Endothelial cell of hepatic sinusoid (primary cell): ENCODE measurements at regions not wholly inside any gene's neighbourhood (a gene's known extent, or its start where the extent isn't known, plus 50 kb on each side); places are given as distances from the start of the nearest gene placed in this dataset.

Experiments used
- in situ Hi-C: cut with HindIII; loops from 2 replicates; pipeline ENCODE4 v1.10.0; 2017; ENCODE audit warnings: low sequenced_read_pairs

DNA sequence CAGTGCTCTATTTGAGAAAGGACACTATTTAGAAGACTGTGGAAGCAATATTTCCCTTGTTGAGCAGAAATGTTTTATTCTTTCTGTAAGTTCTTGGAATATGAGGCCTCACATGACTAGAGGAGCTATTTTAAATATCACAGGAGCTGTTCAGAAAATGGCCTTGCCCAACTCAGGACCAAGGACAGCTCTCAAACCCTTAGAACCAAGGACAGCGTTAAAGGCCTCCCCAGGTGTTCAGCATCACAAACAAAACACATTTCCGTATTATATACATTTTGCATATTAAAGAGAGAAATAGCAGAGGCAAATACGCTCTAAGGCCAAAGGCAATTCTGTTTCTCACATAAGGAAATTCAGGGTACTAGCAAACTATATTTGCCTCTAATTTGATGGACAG is 631.4 kb downstream of the CDH26 start:
- in situ Hi-C loops, result no loop called here

DNA sequence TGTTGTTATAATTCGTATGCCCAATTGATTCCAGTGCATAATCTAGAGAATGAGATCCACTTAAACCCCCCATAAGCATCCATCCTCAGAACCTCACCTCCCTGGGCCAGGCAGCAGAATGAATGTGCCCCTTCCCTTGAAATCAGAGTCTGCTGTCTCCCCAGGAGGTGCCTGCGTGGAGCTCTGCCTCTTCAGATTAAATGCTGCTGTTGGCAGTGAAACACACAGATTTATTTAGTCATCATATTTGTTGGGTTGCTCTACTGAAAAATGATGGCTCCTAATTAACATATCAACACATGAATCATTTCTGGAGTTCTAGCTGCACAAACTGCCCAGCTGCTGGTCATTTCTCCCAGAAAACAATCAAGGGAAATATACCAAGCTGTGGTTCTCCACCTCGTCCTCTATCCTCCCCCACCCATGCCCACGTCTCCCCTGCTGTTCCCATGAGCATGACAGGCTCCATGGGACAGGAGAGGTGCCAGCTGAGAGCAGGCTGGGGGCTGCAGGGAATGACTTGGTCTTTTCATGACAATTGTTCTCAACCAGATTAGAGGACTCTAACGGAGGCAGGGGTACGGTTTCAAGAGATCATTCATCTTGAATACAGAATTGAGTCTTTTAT is 633.1 kb downstream of the CDH26 start:
- in situ Hi-C loops, result no loop called here

DNA sequence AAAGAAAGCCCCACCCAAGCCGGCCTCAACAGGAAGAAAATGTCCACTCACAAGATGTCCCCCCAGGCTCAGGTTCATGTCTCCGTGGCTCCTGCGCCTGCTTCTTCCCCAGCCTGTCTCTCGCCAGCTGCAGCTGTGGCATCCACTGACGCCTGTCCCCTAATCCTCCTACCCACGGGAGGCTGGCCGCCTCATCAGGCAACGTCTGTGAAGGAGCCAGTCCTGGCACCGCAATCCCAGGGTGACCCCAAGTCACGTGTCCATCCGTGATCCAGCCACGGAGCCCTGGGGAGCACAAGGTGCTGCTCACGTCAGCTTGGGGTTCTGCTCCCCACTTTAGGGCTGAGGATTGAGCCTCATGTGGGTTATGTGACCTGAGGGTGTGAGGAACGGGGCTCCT is 640.3 kb downstream of the CDH26 start:
- in situ Hi-C loops, result no loop called here

DNA sequence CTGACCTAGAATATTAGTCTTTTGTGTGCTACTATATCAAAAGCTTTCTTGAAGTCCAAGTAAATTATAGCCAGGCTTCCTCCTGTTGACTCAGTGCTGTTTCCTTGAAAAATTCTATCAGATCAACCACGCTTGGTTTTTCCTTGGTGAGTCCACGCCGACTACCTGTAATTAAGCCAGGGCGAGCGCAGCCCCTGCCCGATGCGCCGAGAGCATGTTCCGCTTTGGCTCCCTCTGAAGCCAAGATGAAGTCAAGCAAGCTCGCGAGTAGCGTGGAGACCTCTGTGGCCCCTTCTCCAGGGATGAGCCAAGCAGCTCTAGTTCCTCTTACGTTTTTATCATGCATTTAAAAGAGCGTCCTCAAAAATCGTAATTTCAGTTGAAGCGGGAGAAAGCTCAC is 641.2 kb downstream of the CDH26 start:
- in situ Hi-C loops, result no loop called here

DNA sequence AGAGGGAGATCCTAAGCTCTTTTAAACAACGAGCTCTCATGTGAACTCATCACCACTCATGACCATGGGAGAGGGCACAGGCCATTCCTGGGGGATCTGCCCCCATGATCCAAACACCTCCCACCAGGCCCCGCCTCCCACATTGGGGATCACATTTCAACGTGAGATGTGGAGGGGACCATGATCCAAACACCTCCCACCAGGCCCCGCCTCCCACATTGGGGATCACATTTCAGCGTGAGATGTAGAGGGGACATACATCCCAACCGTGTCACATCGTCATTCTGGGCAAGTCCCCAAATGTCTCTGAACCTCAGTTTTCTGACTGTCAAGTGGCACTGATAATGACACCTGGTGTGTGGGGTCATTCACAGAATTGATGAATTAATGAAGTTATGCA is 641.8 kb downstream of the CDH26 start:
- in situ Hi-C loops, result no loop called here

DNA sequence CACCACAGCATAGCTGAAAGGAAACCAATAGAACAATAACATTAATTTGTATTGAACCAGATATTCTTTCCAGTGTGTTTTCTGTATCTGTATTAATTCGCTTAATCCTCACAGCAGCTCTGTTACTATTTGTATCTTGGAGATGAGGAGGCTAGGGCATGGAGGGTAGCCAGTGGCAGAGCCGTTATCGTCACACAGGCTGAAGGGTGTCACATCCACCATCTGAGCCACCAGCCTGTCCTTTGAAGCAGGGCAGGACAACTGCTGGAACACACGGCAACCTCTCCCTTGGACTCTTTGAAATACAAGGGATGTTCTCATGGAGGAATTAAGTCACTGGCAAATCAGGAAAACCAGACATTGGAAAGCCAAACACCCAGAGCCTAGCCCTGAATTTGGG is 628.0 kb upstream of the CDH4 start:
- in situ Hi-C loops, result no loop called here

DNA sequence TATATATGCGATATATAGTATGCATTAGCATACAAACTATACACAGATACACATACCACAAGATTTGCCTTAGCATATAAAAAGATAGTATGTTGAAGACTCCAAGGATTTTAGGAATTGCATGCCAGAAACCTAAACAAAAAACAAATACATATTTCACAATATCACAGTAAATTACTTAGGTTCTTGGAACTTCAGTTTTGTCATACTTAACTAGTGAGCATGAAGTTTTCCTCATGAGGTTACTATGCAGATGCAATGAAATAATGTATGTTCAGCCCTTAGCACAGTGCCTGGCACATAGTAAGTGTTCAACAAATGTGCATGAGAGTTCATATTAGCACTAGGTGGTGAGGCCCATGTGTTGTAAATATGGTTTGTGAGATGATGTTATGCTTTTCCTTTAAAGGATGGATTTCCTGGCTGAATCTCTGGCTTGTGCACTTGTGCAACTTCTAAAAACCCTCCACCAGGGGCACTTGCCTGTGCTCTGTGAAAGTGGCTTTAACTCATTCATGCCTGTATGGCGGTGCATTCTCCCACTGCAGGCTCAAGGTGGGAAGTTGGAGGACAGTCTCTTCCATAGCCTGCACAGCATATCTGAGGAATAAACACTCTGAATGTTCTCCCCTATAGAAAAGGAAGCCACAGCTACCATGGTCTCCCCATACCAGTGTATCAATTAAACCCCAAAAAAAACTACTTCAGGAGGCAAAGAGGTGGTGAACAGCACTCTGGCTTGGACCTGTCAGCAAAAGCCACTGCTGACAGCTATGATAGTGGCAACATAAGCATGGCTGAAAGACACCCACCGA is 624.1 kb upstream of the CDH4 start:
- in situ Hi-C loops, result no loop called here

DNA sequence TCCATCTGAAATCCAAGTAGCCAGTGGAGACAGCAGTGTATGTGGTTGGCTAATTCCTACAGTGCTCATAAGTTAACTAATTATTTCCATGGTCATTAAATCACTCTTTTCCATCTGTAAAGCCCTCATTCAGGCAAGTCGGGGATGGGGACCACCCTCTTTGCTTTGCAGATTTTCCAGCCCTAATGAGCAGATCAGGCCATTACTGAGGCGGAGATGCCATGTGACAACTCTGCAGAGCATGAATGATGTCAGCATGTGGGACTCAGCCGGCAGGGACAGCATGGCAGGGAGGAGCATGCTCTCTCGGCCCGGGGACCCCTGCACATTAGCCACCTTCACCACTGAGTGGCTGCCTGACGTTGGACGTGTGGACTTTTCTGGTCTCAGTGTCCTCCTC is 623.3 kb upstream of the CDH4 start:
- in situ Hi-C loops, result no loop called here

DNA sequence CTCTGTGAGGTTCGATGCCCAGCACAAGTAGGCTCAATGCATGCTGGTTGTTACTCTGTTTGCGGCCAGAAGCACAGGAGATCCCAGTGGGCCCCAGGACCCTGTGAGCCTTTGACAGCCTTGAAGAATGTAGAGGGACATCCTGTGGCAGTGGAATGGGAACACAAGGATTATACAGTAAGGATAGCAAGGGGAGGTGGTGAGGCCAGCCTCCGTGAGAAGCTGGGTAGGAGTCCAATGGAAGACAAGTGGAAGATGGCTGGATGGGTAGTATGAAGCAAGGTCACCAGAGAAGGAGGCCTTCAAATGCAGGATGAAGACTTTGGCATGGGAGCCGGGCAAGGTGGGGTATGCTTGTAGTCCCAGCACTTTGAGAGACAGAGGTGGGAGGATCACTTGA is 622.9 kb upstream of the CDH4 start:
- in situ Hi-C loops, result no loop called here

DNA sequence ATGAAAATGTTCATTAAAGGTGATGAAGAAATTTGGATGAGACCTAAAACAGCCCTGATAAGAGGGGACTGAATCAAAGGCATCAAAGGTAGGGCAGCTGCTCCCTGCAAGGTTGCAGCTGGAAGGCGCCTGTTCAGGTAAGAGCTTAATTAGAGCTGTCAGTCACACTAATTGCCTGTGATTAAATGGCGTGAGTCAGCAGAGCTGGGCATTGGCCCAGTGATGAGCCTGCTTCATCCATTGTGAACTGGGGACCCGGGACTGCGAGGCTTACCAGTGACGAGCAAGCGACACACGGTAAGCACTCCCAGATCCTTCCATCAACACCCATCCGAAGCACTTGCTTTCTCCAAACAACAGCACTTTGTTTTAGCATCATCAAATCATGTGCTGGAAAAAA is 621.5 kb upstream of the CDH4 start:
- in situ Hi-C loops, result no loop called here

DNA sequence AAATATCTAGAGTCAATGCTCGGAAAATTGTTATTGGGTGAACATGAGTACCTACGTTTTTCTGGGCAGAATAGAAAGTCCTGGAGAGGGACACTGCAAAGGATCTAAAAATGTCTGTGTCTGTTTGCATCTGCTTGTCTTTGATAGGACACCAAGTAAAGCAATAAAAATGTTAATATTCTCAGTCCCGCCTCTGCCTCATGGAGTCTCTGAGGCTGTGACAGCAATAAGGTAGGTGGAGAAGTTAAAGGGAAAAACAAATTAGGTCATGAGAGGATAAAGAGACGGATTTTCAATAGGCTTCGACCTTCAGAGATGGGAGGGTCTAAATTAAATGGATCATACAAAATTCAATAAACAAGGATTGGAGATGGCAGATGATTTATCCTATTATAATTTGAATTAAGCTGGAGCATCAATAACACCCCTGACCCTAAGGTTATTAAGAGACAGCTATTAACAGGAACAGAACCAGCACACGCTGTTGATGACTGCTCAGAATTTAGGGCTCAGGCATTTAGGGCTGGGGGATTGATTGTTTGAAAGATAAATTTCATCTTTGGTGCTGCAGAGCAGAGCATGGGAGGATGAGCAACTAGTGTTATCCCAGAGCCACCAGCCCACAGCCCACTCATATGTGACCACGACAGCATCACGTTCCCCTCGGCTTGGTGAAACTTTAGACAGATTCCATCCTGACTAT is 620.3 kb upstream of the CDH4 start:
- in situ Hi-C loops, result no loop called here

DNA sequence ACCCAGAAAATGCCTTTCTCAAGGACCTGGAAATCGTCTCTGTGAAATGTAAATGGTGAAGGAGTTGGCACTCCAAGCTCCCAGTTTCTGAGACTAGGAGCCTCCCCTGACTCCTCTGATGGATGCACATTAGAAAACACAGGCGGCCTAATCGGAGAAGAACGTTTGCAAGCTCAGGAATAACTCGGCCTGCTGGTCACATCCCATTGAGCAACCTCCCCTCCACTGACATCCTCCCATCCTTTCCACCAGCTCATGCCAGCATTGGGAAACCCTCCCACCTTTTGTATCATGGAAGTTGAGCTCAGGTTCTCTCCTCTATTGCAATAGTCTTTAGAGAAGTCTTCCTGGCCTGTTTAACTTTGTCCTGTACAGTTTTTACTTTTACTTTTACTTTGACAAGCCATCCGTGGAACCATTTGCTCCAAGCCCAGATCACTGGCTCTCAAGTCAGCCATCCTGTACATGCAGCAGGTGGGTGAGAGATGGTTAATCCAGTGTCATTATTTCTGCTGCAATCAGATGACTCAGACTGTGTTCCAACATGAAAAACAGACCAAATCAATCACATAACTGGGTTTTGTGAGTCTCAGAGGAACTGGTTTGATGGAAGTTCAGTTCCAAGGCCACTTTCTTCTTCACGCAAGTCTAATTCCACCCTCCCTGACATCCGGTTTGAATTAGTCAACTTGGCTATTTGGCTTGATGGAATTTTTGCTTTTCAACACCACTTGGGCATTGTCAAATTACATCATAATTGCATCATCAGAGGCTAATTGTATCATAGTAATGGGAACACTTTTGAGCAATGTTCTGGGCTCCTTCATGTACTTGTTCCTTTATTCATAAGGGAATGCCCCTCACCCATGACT is 619.4 kb upstream of the CDH4 start:
- in situ Hi-C loops, result no loop called here

DNA sequence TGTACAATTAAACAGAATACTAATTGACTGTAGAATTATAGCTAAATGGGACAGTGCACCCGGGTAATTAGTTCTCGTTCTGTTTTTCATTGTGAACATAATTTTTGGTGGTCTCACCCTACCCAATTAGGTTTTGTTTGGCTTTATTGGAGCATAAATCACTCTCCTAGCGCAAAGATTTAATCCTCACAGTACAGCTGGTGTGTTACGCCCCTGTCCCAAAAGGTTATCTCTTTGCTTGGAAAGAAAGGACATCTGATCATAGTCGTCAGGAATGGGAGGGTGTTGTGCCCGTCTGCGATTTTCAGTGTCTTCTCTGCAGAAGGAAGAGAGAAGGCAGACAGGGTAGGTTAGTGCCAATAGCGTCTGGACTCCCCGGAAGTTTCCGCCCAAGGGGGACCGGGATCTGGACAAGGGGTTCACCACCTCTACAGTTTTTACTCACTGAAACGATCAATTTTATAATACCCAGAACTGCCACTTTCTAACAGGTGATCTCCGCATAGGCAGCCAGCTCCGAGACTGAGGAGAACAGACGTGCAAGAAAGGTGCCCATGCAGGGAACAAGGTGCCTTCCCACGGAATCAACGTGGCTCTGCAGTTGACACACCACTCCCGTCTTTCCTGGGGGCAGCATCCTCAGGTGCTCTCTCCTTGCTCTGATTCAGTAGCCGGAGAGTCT is 617.4 kb upstream of the CDH4 start:
- in situ Hi-C loops, result no loop called here

DNA sequence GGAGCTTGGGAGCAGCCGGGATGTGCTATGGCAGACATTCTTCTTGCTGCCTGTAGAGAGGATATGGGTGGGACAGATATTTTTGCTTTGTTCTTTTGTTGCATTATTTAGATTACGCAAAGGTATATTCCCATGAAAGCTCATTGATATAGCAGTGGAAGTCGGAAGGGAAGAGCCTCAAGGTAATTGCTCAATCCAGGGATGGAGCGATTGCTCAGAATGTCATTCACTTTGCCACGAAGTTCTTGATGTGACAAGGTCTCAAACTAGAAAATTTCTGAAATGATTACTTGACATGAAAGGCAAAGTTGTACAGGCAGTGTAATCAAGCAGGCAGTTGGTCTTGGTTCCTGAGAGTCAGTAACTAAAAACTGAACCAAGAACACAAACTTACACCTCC is 615.6 kb upstream of the CDH4 start:
- in situ Hi-C loops, result no loop called here

DNA sequence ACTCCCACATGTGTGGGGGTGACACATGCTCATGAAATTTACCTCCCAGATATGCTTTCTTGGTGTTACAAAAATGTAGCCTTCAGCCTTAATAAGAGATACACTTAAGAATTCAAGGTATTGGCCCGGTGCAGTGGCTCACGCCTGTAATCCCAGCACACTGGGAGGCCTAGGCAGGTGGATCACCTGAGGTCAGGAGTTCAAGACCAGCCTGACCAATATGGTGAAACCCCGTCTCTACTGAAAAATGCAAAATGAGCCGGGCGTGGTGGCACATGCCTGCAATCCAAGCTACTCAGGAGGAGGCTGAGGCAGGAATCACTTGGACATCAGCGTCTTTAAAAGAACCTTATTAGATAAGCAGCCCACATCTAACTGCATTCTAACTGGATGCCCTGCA is 614.3 kb upstream of the CDH4 start:
- in situ Hi-C loops, result no loop called here

DNA sequence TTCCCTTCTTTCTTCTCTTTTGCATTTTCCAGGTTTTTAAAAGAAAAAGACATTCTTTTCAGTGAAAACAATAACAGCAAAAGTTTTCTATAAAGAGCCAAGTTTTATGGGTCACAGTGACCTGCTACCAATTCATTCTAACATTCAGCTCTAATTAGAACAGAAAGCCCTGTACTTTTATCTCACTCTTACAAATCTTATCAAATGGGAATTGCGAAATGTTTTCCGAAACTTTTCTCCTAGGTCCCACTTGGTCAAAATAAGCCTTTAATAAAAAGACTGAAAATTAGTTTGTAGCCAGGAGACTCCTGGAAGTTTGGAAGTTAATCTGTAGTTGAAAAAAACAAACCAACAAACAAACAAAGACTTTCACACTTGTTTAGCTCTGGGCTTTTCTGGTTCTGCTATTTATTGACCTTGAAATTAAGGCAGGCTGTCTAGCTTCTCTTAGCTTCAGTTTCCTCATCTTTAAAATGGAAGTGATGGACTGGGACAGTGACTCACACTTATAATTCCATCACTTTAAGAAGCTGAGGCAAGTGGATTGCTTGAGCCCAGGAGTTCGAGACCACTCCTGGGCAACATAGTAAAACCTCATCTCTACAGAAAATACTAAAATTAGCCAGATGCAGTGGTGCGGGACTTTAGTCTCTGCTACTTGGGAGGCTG is 613.5 kb upstream of the CDH4 start:
- in situ Hi-C loops, result no loop called here

DNA sequence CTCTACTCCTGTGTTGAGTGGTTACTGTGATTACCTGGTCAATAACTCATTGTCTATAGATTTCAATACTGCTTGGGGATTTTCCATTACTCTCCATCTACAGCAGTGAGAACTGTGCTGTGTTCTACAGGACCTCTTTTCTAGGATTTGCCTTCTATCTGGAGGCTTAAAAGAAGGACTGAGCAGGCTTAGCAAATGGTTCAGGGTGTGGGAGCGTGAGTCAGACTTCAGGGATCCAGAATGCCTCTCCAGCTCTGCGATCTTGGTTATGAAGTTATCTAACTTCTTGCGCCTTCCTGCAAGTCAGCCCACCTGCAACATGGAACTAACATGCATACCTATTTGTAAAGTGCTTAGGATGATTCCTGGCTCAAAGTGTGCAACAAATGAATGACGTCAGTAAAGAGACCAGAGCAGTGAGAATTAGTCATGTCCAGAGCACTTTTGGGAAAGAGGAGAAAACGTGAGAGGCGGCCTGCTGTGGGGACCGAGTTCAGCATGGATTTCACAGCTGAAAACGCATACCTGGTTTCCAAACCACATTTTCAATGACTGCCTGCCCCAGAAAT is 610.1 kb upstream of the CDH4 start:
- in situ Hi-C loops, result loop anchor here (5.0 kb wide), 1 partner anchor 50 kb away; no protein-coding TSS in a partner anchor

DNA sequence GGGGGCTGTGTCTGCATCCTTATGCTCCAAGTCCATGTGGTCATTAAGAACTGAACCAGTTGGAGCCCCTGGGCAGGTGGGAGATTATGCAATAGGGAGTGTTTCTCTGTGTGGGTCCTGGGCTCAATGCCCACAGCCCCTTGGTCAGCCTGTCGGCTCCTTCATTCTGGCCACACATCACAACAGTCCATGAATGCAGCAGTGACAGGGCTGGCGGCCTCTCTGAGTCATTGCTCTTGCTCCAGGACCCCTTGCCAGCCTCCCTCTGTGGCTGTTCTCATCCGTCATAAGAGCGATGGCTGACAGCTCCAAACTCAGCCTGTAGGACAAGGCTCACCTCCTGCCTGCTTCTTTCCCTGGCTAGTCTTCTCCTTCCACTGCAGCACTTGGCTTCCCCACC is 609.5 kb upstream of the CDH4 start:
- in situ Hi-C loops, result loop anchor here (5.0 kb wide), 1 partner anchor 50 kb away; no protein-coding TSS in a partner anchor

DNA sequence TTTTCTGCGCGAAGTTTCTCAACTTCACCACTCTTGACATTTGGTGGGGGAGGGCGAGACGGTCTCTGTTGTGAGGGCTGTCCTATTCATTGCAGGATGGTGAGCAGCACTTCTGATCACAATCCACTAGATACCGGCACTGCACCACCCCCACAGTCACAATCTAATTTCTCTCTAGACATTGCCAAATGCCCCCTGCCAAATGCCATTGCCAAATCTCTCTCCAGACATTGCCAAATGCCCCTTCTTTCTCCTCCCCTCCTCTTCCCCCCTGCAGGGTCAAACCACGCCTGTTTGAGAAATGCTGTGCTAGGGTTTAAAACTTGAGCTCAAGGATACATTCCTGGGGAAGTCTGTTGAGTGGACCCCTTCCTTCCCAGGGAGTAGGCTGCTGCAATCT is 603.5 kb upstream of the CDH4 start:
- in situ Hi-C loops, result no loop called here

DNA sequence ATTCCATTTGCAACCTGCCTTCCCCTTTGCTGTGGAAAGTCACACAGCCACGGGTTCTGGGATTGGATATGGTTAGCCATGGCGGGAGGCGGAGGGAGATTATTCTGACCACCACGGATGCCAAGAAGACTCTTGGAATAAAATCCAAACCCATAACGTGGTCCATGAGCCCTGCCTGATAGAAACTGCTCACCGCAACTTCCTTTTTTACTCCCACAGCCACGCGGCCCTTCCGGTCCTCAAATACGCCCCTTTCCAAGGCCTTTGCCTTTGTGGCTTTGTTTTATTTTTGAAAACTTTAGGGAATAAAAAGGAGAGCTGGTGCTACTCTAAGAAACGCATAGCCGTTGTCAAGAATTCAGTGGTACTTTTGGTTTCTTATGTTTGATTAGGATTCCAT is 602.5 kb upstream of the CDH4 start:
- in situ Hi-C loops, result no loop called here
